B cell (primary cell): ENCODE measurements at regions not wholly inside any gene's neighbourhood (a gene's known extent, or its start where the extent isn't known, plus 50 kb on each side); places are given as distances from the start of the nearest gene placed in this dataset.

Experiments used
- ATAC-seq: fragments of 200-7000 bp; cut with Tn5 transposase; one replicate; pipeline ENCODE4 v1.10.0; 2021; ENCODE audit warnings: low read depth, mild to moderate bottlenecking, moderate number of reproducible peaks, moderate library complexity
- CTCF ChIA-PET: fragments of 350-600 bp; sonication (Branson Sonifier 250); formaldehyde crosslinking; loops from one replicate; lab custom pipeline; 2021; ENCODE audit warnings: antibody characterized with exemption, inconsistent platforms; lab: Charles Lee
- POLR2A ChIA-PET: fragments of 350-600 bp; sonication (Branson Sonifier 250); formaldehyde crosslinking; loops from one replicate; lab custom pipeline; 2021; ENCODE audit warnings: antibody characterized with exemption; lab: Charles Lee
- DNase-seq: peaks from one replicate; pipeline ENCODE4 v3.0.0; 2013
- H2AFZ ChIP-seq: 2 replicates; pipeline ENCODE4 v1.6.1; 2012; ENCODE audit warnings: mild to moderate bottlenecking, low read depth, low read length; ENCODE audit not compliant: insufficient read depth, poor library complexity, severe bottlenecking
- H3K27ac ChIP-seq, 2 donors: 1 replicate in 1 of 2; 2 replicates in 1 of 2; pipeline ENCODE4 v1.5.1; 2012 to 2013; ENCODE audit warnings: low read length in 2 of 2, mild to moderate bottlenecking in 2 of 2, moderate library complexity in 1 of 2
- H3K27me3 ChIP-seq, 4 experiments: fragments of 200-600 bp in 1 of 4; sonication (generic) in 1 of 4; replicated peaks in 1 of 4; 1 replicate in 2 of 4; 2 replicates in 2 of 4; pipeline versions ENCODE4 v1.6.1 to v1.7.0; 2013 to 2016; ENCODE audit warnings: low read length in 3 of 4, mild to moderate bottlenecking in 2 of 4, mixed read lengths in 1 of 4, moderate library complexity in 1 of 4; ENCODE audit not compliant: insufficient read depth in 4 of 4, control insufficient read depth in 3 of 4; ENCODE audit errors: control extremely low read depth in 1 of 4
- H3K36me3 ChIP-seq, 2 experiments: replicated peaks in 1 of 2; 1 replicate in 1 of 2; 2 replicates in 1 of 2; pipeline versions ENCODE4 v1.6.1 to v1.7.1; 2013; ENCODE audit warnings: low read length in 1 of 2; ENCODE audit not compliant: insufficient read depth in 2 of 2, control insufficient read depth in 1 of 2; ENCODE audit errors: control extremely low read depth in 1 of 2, extremely low read depth in 1 of 2
- H3K4me1 ChIP-seq, 2 donors: fragments of 200-600 bp in 1 of 2; sonication (generic) in 1 of 2; 1 replicate in 1 of 2; 2 replicates in 1 of 2; pipeline versions ENCODE4 v1.5.1 to v1.6.1; 2013 to 2017; ENCODE audit warnings: low read length in 2 of 2; ENCODE audit not compliant: control insufficient read depth in 2 of 2, insufficient read depth in 2 of 2
- H3K4me2 ChIP-seq: replicated peaks from 2 replicates; pipeline ENCODE3; 2012; ENCODE audit warnings: mild to moderate bottlenecking, low read depth, low read length; ENCODE audit not compliant: poor library complexity, severe bottlenecking
- H3K4me3 ChIP-seq, 5 experiments: fragments of 200-600 bp in 1 of 5; sonication (generic) in 1 of 5; 1 replicate in 3 of 5; 2 replicates in 2 of 5; pipeline versions ENCODE4 v1.5.1 to v1.7.0; 2011 to 2016; ENCODE audit warnings: low read length in 4 of 5, mild to moderate bottlenecking in 4 of 5, low read depth in 2 of 5, control low read depth in 1 of 5, moderate library complexity in 1 of 5; ENCODE audit not compliant: insufficient read depth in 1 of 5; ENCODE audit errors: control extremely low read depth in 1 of 5, extremely low read depth in 1 of 5
- H3K79me2 ChIP-seq: fragments of 200-600 bp; sonication (generic); one replicate; pipeline ENCODE4 v1.6.0; 2016; ENCODE audit warnings: low read length; ENCODE audit not compliant: control insufficient read depth, insufficient read depth
- H3K9ac ChIP-seq: fragments of 200-600 bp; sonication (generic); 2 replicates; pipeline ENCODE4 v1.6.1; 2017; ENCODE audit warnings: mild to moderate bottlenecking, low read length, moderate library complexity
- H3K9me3 ChIP-seq, 3 donors: one replicate each; pipeline versions ENCODE4 v1.6.1 to v1.7.1; 2013; ENCODE audit warnings: low read length in 2 of 3; ENCODE audit not compliant: control insufficient read depth in 2 of 3, insufficient read depth in 1 of 3; ENCODE audit errors: control extremely low read depth in 1 of 3
- H4K20me1 ChIP-seq: 2 replicates; pipeline ENCODE4 v1.6.0; 2012; ENCODE audit warnings: mild to moderate bottlenecking, low read length; ENCODE audit not compliant: insufficient read depth, control insufficient read depth, poor library complexity, severe bottlenecking
- H3K27ac Mint-ChIP-seq: one replicate; pipeline ENCODE4 v1.8.0; 2021; ENCODE audit warnings: mixed read lengths
- H3K27me3 Mint-ChIP-seq: one replicate; pipeline ENCODE4 v1.8.0; 2021; ENCODE audit warnings: mixed read lengths
- H3K4me1 Mint-ChIP-seq: one replicate; pipeline ENCODE4 v1.8.0; 2021; ENCODE audit warnings: mixed read lengths
- H3K4me3 Mint-ChIP-seq: one replicate; pipeline ENCODE4 v1.8.0; 2021; ENCODE audit warnings: mixed read lengths
- H3K9me3 Mint-ChIP-seq: one replicate; pipeline ENCODE4 v1.8.0; 2022; ENCODE audit warnings: mixed read lengths; ENCODE audit not compliant: insufficient read depth
- EZH2 ChIP-seq: IDR thresholded peaks from 2 replicates; pipeline ENCODE4 v1.6.1; 2012; ENCODE audit warnings: borderline replicate concordance, low read depth, mild to moderate bottlenecking, moderate library complexity, low read length; ENCODE audit not compliant: insufficient read depth, poor library complexity, severe bottlenecking
- WGBS: methylation state at CpG from one replicate; pipeline ENCODE4 v1.1.5; 2013; ENCODE audit warnings: missing lambda C conversion rate; ENCODE audit not compliant: insufficient coverage; 5-methylcytosine and 5-hydroxymethylcytosine counted together
- intact Hi-C: fragments of 100-400 bp; cut with micrococcal nuclease; formaldehyde crosslinking; loops from one replicate; pipeline ENCODE4 v1.10.0; 2022
- TF ChIP-seq, protein P1 (sequence below): fragments of 200-600 bp; IDR thresholded peaks from one replicate; pipeline ENCODE4 v1.8.0; 2022; ENCODE audit warnings: antibody characterized with exemption, mild to moderate bottlenecking

DNA sequence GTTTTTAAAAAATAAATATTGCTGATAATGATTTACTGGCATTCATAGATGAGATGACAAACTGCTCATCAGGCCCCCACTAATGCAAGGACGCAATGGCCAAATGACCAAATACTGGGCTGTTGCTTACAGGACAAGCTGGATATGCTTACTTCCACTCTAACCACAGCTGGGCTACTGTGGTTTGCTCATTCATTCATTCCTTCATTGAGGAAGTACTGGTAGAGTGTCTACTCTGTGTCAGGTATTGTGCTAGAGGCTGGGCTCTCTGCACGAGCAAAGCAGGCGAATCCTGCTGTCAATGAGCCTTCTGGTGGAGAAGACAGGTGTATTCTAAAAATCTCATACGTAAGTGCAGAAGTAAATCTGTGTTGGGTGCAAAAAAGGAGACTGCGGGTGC lies 113.3 kb upstream of the SLC38A2 start:
- Mint-ChIP-seq H3K4me1 (peaks cover 13% of the 10 kb centered on the region), H3K9me3 (no peaks in the 10 kb centered on the region), H3K4me3 (no peak overlapping the region), H3K27ac (no peak overlapping the region), H3K27me3 (no peaks in the 10 kb centered on the region)
- intact Hi-C loops = loop anchor here (2.0 to 5.0 kb wide), 2 partner anchors 13 to 114 kb away; partner anchors contain the start of gene SLC38A2
- ATAC-seq (no peak), DNase-seq (no peak)
- Histone ChIP-seq H3K27me3 (no peaks in the 10 kb centered on the region), H2AFZ (no peak overlapping the region), H3K4me3 (no peak overlapping the region), H3K4me1 (peaks cover 29 to 32% of the 10 kb centered on the region in 2 donors), H3K4me2 (no peak overlapping the region), H3K9me3 (no peaks in the 10 kb centered on the region), H3K79me2 (no peaks in the 10 kb centered on the region), H3K9ac (no peak overlapping the region), H3K27ac (no peak overlapping the region), H3K36me3 (peaks cover 0 to 1% of the 10 kb centered on the region in 2 experiments), H4K20me1 (no peaks in the 10 kb centered on the region)
- 93% methylated on average over 4 of the region's 5 CpGs for WGBS
- ChIA-PET CTCF (no interaction called here), POLR2A (no interaction called here)
- no peak for TF ChIP-seq EZH2
- TF ChIP-seq, protein P1, sequence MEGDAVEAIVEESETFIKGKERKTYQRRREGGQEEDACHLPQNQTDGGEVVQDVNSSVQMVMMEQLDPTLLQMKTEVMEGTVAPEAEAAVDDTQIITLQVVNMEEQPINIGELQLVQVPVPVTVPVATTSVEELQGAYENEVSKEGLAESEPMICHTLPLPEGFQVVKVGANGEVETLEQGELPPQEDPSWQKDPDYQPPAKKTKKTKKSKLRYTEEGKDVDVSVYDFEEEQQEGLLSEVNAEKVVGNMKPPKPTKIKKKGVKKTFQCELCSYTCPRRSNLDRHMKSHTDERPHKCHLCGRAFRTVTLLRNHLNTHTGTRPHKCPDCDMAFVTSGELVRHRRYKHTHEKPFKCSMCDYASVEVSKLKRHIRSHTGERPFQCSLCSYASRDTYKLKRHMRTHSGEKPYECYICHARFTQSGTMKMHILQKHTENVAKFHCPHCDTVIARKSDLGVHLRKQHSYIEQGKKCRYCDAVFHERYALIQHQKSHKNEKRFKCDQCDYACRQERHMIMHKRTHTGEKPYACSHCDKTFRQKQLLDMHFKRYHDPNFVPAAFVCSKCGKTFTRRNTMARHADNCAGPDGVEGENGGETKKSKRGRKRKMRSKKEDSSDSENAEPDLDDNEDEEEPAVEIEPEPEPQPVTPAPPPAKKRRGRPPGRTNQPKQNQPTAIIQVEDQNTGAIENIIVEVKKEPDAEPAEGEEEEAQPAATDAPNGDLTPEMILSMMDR = no peak

DNA sequence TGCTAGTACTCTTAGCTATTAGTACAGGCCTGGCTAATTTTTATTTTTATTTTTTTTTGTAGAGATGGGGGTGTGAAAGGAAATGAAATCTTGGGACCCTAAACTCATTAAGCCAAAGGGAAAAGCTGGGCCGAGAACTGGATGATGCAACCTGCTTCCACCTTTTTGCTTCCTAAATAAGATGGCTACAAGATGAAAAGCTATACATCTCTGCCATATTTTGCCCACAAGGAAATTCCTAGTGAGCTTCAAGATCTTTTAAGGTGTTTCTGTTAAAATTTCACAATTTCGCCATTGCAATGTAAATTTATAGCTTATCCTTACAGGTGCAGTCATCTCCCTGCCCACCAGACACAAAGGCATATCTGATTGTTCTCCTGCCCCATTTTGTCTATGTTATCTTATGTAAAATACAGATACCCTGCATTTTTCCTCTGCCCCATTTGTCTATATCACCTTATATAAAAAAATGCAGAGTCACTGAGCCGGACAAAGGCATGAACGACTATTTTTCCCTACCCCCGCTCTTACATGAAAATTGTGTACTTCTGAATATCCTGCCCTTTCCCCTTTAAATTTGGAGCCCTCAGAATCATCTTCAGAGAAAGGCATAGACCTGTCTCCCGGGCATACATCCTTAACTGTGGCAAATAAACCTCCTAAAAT lies 112.0 kb upstream of the SLC38A2 start:
- POLR2A ChIA-PET = no interaction called here
- H3K27ac ChIP-seq = no peak overlapping the region
- no peaks in the 10 kb centered on the region for H3K36me3 ChIP-seq
- H3K4me3 Mint-ChIP-seq = no peak overlapping the region
- no peak overlapping the region for H3K9ac ChIP-seq
- ATAC-seq (no peak), DNase-seq (no peak)
- H3K79me2 ChIP-seq = no peaks in the 10 kb centered on the region
- H3K4me1 ChIP-seq = peaks cover 29 to 32% of the 10 kb centered on the region in 2 donors
- intact Hi-C loops = loop anchor here (5.0 kb wide), 1 partner anchor 112 kb away; the partner anchor contains the start of gene SLC38A2
- no peak overlapping the region for H2AFZ ChIP-seq
- H3K4me1 Mint-ChIP-seq = peaks cover 13% of the 10 kb centered on the region
- H3K9me3 ChIP-seq = no peaks in the 10 kb centered on the region
- H3K27me3 Mint-ChIP-seq = no peaks in the 10 kb centered on the region
- no peaks in the 10 kb centered on the region for H3K27me3 ChIP-seq
- no peak overlapping the region for H3K4me2 ChIP-seq
- no peaks in the 10 kb centered on the region for H4K20me1 ChIP-seq
- WGBS = 91% methylated on average over 4 of the region's 6 CpGs
- CTCF ChIA-PET = interaction anchor here (1.2 kb wide), 1 partner anchor 177 kb away, joined by 3 read pairs; no protein-coding TSS in a partner anchor
- no peak overlapping the region for H3K27ac Mint-ChIP-seq
- H3K9me3 Mint-ChIP-seq = no peaks in the 10 kb centered on the region
- TF ChIP-seq, protein P1 = no peak
- no peak for TF ChIP-seq EZH2
- H3K4me3 ChIP-seq = no peak overlapping the region
